GM10266 (cell line): ENCODE measurements at regions not wholly inside any gene's neighbourhood (a gene's known extent, or its start where the extent isn't known, plus 50 kb on each side); places are given as distances from the start of the nearest gene placed in this dataset.

Experiments used
- DNase-seq: peaks from one replicate; pipeline ENCODE4 v3.0.0; 2012; ENCODE audit errors: extremely low spot score
- TF ChIP-seq, protein P1 (sequence below): IDR thresholded peaks from 2 replicates; pipeline ENCODE4 v1.5.1; 2012; ENCODE audit warnings: mild to moderate bottlenecking, low read depth; ENCODE audit not compliant: control insufficient read depth, insufficient read depth; ENCODE audit errors: missing control alignments

DNA sequence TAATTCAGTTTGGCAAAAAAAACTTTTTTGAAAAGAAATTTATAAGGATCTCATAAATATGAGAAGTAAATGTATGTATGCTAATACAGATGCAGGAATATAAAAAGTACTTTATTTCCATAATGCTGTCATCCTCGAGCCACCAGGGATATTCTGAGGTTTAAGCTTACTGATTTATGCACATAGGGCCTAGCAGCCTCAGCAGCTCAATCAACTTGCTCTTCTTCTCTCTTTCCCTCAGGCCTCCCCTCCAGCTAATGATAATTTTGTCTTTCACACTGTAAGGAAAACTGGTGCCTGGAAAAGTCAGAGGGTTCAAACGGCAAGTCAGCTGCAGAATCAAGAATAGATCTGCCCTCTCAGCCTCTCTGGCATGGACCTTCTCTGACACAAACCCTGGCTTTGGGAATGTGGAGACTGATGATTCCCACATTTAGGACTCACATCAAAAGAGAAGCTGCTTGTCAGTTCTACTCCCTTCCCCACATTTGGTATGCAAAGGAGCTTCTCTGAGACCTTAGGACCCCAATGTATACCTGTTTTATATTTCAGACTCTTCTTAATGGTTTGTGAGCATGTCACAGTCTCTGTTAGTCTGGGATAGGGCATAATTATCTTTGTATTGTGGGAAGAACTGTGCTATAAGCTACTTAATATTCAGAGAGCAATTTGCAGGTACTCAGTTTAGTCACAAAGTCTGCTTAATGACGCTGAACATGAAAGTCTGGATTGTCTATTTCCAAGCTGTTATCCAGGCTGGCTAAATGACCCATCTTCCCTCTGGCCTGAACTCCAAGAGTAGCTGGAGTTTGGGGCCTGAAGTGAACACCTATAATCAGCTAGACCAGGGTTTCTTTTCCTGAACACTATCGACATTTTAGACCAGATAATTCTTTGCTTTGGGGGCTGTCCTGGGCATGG is 52.1 kb upstream of the DIPK1A start:
- DNase-seq, result no peak
- TF ChIP-seq, protein P1, sequence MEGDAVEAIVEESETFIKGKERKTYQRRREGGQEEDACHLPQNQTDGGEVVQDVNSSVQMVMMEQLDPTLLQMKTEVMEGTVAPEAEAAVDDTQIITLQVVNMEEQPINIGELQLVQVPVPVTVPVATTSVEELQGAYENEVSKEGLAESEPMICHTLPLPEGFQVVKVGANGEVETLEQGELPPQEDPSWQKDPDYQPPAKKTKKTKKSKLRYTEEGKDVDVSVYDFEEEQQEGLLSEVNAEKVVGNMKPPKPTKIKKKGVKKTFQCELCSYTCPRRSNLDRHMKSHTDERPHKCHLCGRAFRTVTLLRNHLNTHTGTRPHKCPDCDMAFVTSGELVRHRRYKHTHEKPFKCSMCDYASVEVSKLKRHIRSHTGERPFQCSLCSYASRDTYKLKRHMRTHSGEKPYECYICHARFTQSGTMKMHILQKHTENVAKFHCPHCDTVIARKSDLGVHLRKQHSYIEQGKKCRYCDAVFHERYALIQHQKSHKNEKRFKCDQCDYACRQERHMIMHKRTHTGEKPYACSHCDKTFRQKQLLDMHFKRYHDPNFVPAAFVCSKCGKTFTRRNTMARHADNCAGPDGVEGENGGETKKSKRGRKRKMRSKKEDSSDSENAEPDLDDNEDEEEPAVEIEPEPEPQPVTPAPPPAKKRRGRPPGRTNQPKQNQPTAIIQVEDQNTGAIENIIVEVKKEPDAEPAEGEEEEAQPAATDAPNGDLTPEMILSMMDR, result no peak

DNA sequence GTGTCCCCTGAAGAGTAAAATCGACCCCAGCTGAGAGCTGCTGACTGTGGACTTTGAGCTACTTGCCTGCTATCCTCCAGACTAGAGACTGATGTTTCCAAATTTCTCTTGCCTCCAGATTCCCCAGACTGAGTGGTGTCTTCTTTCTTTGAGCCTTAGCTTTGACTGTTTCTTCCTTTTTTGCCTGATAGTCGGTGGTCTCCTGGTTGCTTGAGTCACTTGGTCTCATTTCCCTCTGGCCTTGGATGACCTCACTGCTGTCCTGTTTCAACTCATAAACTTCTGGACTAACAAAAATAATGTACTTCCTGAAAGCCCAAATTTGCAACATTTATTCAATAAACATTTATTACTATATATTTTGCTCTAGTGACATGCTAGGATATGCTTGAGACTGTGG is 52.9 kb upstream of the DIPK1A start:
- TF ChIP-seq, protein P1, result no peak
- DNase-seq, result no peak

DNA sequence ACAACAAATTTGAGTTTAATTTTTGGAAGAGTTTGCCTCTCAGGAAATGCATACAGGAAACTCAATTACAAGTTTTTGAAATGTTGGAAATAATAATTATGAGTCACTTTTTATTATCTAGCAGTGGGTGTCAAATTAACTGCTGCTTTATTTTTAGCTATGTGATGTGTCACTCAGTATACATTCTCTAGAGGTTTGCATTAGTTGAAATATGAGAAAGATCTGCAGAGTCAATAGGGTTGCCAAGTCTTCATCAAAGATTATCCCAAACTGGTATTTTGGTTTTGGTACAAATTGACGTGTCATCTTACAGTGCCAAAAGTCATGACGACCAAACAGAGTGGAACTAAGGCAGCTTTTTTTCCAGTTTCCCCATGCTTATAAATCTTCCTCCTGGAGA is 54.3 kb upstream of the DIPK1A start:
- no peak for DNase-seq
- TF ChIP-seq, protein P1, result no peak

DNA sequence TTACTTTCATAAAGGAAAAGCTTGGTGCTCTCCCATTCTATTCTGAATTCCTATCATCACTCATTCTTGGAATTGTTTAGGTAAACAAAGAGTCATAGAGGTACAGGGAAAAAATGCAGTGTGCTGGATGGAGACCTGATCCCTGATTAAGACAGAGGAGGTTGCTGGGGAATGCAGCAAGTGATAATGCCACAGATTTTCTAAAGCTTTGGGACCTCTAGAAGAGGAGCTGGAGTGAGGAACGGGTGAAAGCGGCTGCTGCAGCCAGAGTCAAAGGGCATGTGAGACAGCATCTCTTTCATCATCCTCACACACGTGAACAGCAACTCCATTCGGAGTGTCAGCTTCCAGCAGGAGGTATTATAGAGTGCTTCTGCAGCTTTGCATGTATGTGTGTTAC is 54.9 kb upstream of the DIPK1A start:
- TF ChIP-seq, protein P1, result no peak
- no peak for DNase-seq

DNA sequence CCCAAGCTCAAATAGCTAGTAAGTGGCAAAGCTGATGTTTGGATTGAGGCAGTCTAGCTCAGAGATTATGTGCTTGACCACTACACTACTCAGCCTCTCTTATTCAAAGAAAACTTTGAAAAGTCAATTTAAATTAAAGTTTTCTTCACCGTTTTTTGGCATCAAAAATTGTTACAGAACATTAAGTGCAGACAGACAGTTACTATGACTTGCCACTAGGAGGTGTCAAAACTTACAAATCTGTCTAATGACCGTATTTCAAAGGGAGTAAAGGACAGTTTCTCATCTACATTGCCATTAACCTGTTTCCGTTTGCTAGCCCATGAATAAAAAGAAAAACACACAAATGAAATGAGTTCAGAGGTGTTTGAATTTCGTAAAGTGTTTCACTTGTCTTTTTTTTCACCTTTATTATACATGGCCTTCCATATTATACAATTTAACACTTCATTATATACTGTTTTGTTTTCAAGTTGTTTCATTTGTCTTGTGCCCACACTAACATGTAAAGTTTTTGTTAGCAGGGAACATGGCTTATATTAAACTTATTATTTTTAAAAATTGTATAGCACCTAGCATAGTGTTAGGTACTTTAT is 57.4 kb upstream of the MTF2 start:
- DNase-seq, result peak; percentile 61
- TF ChIP-seq, protein P1, result peak; percentile 88

DNA sequence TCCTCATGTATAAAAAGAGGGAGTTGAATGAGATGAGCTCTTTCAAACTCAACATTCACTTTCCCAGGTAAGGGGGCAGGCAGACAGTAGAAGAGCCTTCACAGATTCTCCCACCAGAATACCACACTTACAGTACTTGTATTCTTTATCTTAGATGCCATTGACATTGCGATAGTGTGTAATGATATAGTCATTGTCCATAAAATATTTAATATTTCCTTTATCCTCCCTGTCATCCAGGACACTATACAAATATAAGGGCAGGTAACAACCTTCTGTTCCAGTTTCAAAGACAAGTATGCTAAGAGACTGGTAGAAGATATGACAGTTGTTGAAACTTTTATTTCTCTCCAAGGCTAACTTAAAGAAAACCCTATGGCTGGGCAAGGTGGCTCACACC is 56.5 kb upstream of the MTF2 start:
- TF ChIP-seq, protein P1, result no peak
- no peak for DNase-seq

DNA sequence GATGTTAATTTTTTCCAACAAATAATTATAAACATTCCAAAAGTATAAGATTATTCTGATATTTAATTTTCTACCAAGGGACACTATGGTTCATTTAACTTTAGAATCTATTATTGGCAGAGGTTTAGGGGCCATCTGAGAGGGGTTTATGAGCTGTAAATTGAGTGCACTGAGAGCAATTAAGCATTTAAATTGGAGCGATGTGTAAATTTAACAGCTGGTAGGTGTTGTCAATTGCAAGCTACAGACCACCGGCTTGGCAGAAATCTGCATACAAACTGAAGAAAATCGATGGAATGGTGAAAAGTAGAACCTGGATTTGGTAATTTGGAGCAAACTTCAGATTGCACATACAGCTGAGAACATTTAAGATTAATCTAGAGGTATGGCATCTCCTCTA is 55.8 kb upstream of the MTF2 start:
- DNase-seq, result no peak

More for the DNA sequence above, 55.8 kb upstream of the MTF2 start:
- TF ChIP-seq, protein P1, result no peak
